Adrenal gland (tissue), 5 donors: ENCODE measurements at regions not wholly inside any gene's neighbourhood (a gene's known extent, or its start where the extent isn't known, plus 50 kb on each side); places are given as distances from the start of the nearest gene placed in this dataset.

ENCODE experiments used
- POLR2A ChIP-seq, 2 donors: fragments of 450-650 bp; IDR thresholded peaks; one replicate each; pipeline ENCODE4 v1.6.1; 2017; ENCODE audit warnings: antibody characterized with exemption in 2 of 2, mild to moderate bottlenecking in 2 of 2, moderate library complexity in 1 of 2
- TF ChIP-seq, protein P1 (sequence below), 6 experiments: fragments of 450-650 bp in 4 of 6; fragments of 200-600 bp in 2 of 6; sonication (generic) in 1 of 6; IDR thresholded peaks; 1 replicate in 5 of 6; 2 replicates in 1 of 6; pipeline versions ENCODE4 v1.5.1 to v1.8.0; 2016 to 2021; ENCODE audit warnings: antibody characterized with exemption in 6 of 6, mild to moderate bottlenecking in 2 of 6, moderate library complexity in 1 of 6
- donor health status: DM: no; HTN: no; CAD: no.

DNA sequence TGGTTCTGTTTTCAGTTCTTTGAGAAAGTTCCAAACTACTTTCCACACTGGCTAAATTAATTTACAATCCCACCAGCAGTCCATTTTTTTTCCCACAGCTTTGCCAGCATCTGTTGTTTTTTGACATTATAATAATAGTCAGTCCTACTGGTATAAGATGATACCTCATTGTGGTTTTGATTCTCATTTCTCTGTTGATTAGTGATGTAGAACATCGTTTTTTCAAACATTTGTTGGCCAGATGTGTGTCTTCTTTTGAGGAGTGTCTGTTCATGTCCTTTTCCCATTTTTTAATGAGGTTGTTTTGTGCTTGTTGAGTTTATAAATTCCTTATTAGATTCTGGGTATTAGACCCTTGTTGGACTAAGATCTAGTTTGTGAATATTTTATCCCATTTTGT lies 376.8 kb upstream of the NT5C1B start:
- TF ChIP-seq POLR2A (IDR thresholded peaks at IDR 0.05), result no peak
- TF ChIP-seq, protein P1, sequence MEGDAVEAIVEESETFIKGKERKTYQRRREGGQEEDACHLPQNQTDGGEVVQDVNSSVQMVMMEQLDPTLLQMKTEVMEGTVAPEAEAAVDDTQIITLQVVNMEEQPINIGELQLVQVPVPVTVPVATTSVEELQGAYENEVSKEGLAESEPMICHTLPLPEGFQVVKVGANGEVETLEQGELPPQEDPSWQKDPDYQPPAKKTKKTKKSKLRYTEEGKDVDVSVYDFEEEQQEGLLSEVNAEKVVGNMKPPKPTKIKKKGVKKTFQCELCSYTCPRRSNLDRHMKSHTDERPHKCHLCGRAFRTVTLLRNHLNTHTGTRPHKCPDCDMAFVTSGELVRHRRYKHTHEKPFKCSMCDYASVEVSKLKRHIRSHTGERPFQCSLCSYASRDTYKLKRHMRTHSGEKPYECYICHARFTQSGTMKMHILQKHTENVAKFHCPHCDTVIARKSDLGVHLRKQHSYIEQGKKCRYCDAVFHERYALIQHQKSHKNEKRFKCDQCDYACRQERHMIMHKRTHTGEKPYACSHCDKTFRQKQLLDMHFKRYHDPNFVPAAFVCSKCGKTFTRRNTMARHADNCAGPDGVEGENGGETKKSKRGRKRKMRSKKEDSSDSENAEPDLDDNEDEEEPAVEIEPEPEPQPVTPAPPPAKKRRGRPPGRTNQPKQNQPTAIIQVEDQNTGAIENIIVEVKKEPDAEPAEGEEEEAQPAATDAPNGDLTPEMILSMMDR (IDR thresholded peaks at IDR 0.05), result no peak
